Panc1 (cell line): ENCODE measurements at regions not wholly inside any gene's neighbourhood (a gene's known extent, or its start where the extent isn't known, plus 50 kb on each side); places are given as distances from the start of the nearest gene placed in this dataset.

Experiments used
- ATAC-seq: fragments of 200-7000 bp; cut with Tn5 transposase; 2 replicates; pipeline ENCODE4 v1.9.1; 2020; ENCODE audit warnings: mild to moderate bottlenecking, moderate library complexity
- BruUV-seq: library from RNA; stranded (reverse); fragments of 400-500 nt; replicated peaks from 2 replicates; lab custom pipeline; 2021; lab: Mats Ljungman, UMichigan
- CTCF ChIA-PET: fragments of 300-600 bp; sonication (Branson Sonifier 250); formaldehyde crosslinking; loops from one replicate; lab custom pipeline; 2022; ENCODE audit warnings: antibody characterized with exemption; lab: Charles Lee
- POLR2A ChIA-PET: fragments of 300-600 bp; sonication (Branson Sonifier 250); formaldehyde crosslinking; loops from one replicate; lab custom pipeline; 2022; ENCODE audit warnings: antibody characterized with exemption; lab: Charles Lee
- DNase-seq: peaks from one replicate; pipeline ENCODE4 v3.0.0-alpha.2; 2010; ENCODE audit warnings: low read depth, low spot score
- H3K27ac ChIP-seq: 2 replicates; pipeline ENCODE4 v1.5.1; 2011; ENCODE audit warnings: mild to moderate bottlenecking, low read length, inconsistent platforms
- H3K27me3 ChIP-seq: fragments of 200-500 bp; sonication (Bioruptor generic); 2 replicates; pipeline ENCODE4 v1.6.0; 2014; ENCODE audit warnings: low read length, inconsistent platforms; ENCODE audit not compliant: control insufficient read depth, insufficient read depth
- H3K36me3 ChIP-seq: fragments of 200-500 bp; sonication (Bioruptor generic); 2 replicates; pipeline ENCODE4 v1.5.1; 2014; ENCODE audit warnings: inconsistent platforms, mild to moderate bottlenecking, low read length, moderate library complexity; ENCODE audit not compliant: control insufficient read depth, insufficient read depth
- H3K4me1 ChIP-seq: 2 replicates; pipeline ENCODE4 v1.5.1; 2011; ENCODE audit warnings: inconsistent platforms, mild to moderate bottlenecking, low read length, moderate library complexity; ENCODE audit not compliant: control insufficient read depth, insufficient read depth
- H3K4me3 ChIP-seq, 2 experiments: 2 replicates each; pipeline ENCODE4 v1.5.1; 2011 to 2012; ENCODE audit warnings: low read depth in 2 of 2, low read length in 2 of 2, mild to moderate bottlenecking in 2 of 2, inconsistent platforms in 1 of 2, moderate library complexity in 1 of 2
- H3K9me3 ChIP-seq: fragments of 200-500 bp; sonication (Bioruptor generic); 2 replicates; pipeline ENCODE4 v1.5.1; 2014; ENCODE audit warnings: low read depth, mild to moderate bottlenecking, inconsistent platforms, low read length, moderate library complexity; ENCODE audit not compliant: control insufficient read depth, insufficient read depth
- CTCF ChIP-seq: fragments of 450-650 bp; IDR thresholded peaks from 2 replicates; pipeline ENCODE4 v1.5.1; 2017; ENCODE audit warnings: mild to moderate bottlenecking
- POLR2AphosphoS5 ChIP-seq: IDR thresholded peaks from 2 replicates; pipeline ENCODE4 v1.6.1; 2012; ENCODE audit warnings: mild to moderate bottlenecking, low read depth, low read length, moderate library complexity
- REST ChIP-seq, 2 experiments: IDR thresholded peaks; 2 replicates each; pipeline ENCODE4 v1.6.1; 2011 to 2012; ENCODE audit warnings: low read depth in 2 of 2, control low read depth in 1 of 2, low read length in 1 of 2, mild to moderate bottlenecking in 1 of 2, moderate library complexity in 1 of 2; ENCODE audit not compliant: insufficient read depth in 1 of 2
- SIN3A ChIP-seq: IDR thresholded peaks from 2 replicates; pipeline ENCODE4 v1.6.1; 2012; ENCODE audit warnings: low read depth, mild to moderate bottlenecking, low read length, moderate library complexity, borderline replicate concordance; ENCODE audit not compliant: insufficient read depth
- TCF7L2 ChIP-seq: IDR thresholded peaks from 2 replicates; pipeline ENCODE4 v1.6.1; 2011; ENCODE audit warnings: mild to moderate bottlenecking, low read depth, low read length, inconsistent platforms
- in situ Hi-C: cut with HindIII; loops from 2 replicates; pipeline ENCODE4 v1.10.0; 2016; ENCODE audit warnings: low sequenced_read_pairs, low pct_unique_long_range_greater_than_20kb
- intact Hi-C: fragments of 100-400 bp; cut with micrococcal nuclease; formaldehyde crosslinking; loops from one replicate; pipeline ENCODE4 v1.10.0; 2022; ENCODE audit not compliant: unreplicated experiment

- no peaks in the 10 kb centered on the region for H3K4me1 ChIP-seq
- no TSS peak for BruUV-seq
- H3K27me3 ChIP-seq: no peaks in the 10 kb centered on the region
- intact Hi-C loops (no loop called here), in situ Hi-C loops (no loop called here)
- TF ChIP-seq POLR2AphosphoS5 (no peak), CTCF (no peak), REST (IDR thresholded peaks at IDR 0.05; ENCODE audit: insufficient read depth in 1 of 2, low read depth in 2 of 2, low read length in 1 of 2) (no peak), SIN3A (no peak), TCF7L2 (no peak)
- no peak overlapping the region for H3K27ac ChIP-seq
- H3K4me3 ChIP-seq: no peak overlapping the region
- no peak for DNase-seq
- no peaks in the 10 kb centered on the region for H3K36me3 ChIP-seq
- POLR2A ChIA-PET: no interaction called here
- CTCF ChIA-PET: no interaction called here
- H3K9me3 ChIP-seq: no peaks in the 10 kb centered on the region; the same call in 1 of the 2 replicates
- no peak for ATAC-seq
These were observed 104.5 kb downstream of the NGF start for GRCh38 chr1:115233598-115233997.

GRCh38 chr1:115230281-115230680, 107.8 kb downstream of the NGF start:
- in situ Hi-C loops: no loop called here
- ChIA-PET POLR2A (no interaction called here), CTCF (no interaction called here)
- intact Hi-C loops: no loop called here
- BruUV-seq: no TSS peak
- Histone ChIP-seq H3K4me3 (no peak overlapping the region), H3K9me3 (no peaks in the 10 kb centered on the region), H3K4me1 (no peaks in the 10 kb centered on the region), H3K27ac (no peak overlapping the region), H3K36me3 (no peaks in the 10 kb centered on the region), H3K27me3 (no peaks in the 10 kb centered on the region)
- DNase-seq (no peak), ATAC-seq (no peak)
- no peak for TF ChIP-seq TCF7L2
- TF ChIP-seq REST (IDR thresholded peaks at IDR 0.05; ENCODE audit: insufficient read depth in 1 of 2, low read depth in 2 of 2, low read length in 1 of 2): no peak
- no peak for TF ChIP-seq CTCF
- TF ChIP-seq SIN3A: no peak
- no peak for TF ChIP-seq POLR2AphosphoS5
